ENCODE measurements at regions not wholly inside any gene's neighbourhood (a gene's known extent, or its start where the extent isn't known, plus 50 kb on each side); places are given as distances from the start of the nearest gene placed in this dataset.

GRCh38 chr14:48341069-48341468 is 665.7 kb upstream of the MDGA2 start:
- TF ChIP-seq CTCF (conservative IDR thresholded peaks at IDR 0.05; ENCODE audit: low read depth, low read length) = no peak
- no peak for TF ChIP-seq EZH2 (IDR thresholded peaks at IDR 0.05; ENCODE audit: borderline replicate concordance, low read depth, low read length, poor library complexity, severe bottlenecking)
